Osteoblast (primary cell): ENCODE measurements at regions not wholly inside any gene's neighbourhood (a gene's known extent, or its start where the extent isn't known, plus 50 kb on each side); places are given as distances from the start of the nearest gene placed in this dataset.

Source experiments
- DNase-seq: peaks from one replicate; pipeline ENCODE4 v3.0.0; 2011; ENCODE audit warnings: low spot score, mixed read lengths; ENCODE audit not compliant: insufficient read length; ENCODE audit errors: missing footprints
- H2AFZ ChIP-seq: 2 replicates; pipeline ENCODE4 v1.6.0; 2011; ENCODE audit warnings: mild to moderate bottlenecking, low read length
- H3K27ac ChIP-seq: 2 replicates; pipeline ENCODE4 v1.5.1; 2011; ENCODE audit warnings: mild to moderate bottlenecking, low read depth, low read length, moderate library complexity
- H3K27me3 ChIP-seq: 2 replicates; pipeline ENCODE4 v1.6.0; 2012; ENCODE audit warnings: mild to moderate bottlenecking, control low read depth, inconsistent platforms, low read length, moderate library complexity; ENCODE audit not compliant: insufficient read depth
- H3K36me3 ChIP-seq: 2 replicates; pipeline ENCODE4 v1.5.1; 2011; ENCODE audit warnings: mild to moderate bottlenecking, low read length, control low read depth, moderate library complexity; ENCODE audit not compliant: insufficient read depth
- H3K4me1 ChIP-seq: 2 replicates; pipeline ENCODE4 v1.5.1; 2011; ENCODE audit warnings: mild to moderate bottlenecking, low read length, control low read depth, moderate library complexity; ENCODE audit not compliant: insufficient read depth
- H3K4me2 ChIP-seq: 2 replicates; pipeline ENCODE4 v1.6.0; 2011; ENCODE audit warnings: mild to moderate bottlenecking, low read length; ENCODE audit not compliant: insufficient read depth
- H3K4me3 ChIP-seq: fragments of 200-600 bp; sonication (generic); 3 replicates; pipeline ENCODE4 v1.5.1; 2012; ENCODE audit warnings: mild to moderate bottlenecking, low read length, inconsistent platforms; ENCODE audit not compliant: insufficient read depth
- H3K79me2 ChIP-seq: 2 replicates; pipeline ENCODE4 v1.6.0; 2012; ENCODE audit warnings: mild to moderate bottlenecking, low read length, control low read depth, inconsistent platforms; ENCODE audit not compliant: insufficient read depth
- H3K9me3 ChIP-seq: 2 replicates; pipeline ENCODE4 v1.5.1; 2011; ENCODE audit warnings: low read depth, low read length, control low read depth
- H4K20me1 ChIP-seq: 2 replicates; pipeline ENCODE4 v1.6.0; 2012; ENCODE audit warnings: mild to moderate bottlenecking, low read length, control low read depth; ENCODE audit not compliant: insufficient read depth
- TF ChIP-seq, protein P1 (sequence below): IDR thresholded peaks from 2 replicates; pipeline ENCODE4 v1.5.1; 2011; ENCODE audit warnings: mild to moderate bottlenecking, low read depth, low read length, moderate library complexity; ENCODE audit errors: extremely low read depth

DNA sequence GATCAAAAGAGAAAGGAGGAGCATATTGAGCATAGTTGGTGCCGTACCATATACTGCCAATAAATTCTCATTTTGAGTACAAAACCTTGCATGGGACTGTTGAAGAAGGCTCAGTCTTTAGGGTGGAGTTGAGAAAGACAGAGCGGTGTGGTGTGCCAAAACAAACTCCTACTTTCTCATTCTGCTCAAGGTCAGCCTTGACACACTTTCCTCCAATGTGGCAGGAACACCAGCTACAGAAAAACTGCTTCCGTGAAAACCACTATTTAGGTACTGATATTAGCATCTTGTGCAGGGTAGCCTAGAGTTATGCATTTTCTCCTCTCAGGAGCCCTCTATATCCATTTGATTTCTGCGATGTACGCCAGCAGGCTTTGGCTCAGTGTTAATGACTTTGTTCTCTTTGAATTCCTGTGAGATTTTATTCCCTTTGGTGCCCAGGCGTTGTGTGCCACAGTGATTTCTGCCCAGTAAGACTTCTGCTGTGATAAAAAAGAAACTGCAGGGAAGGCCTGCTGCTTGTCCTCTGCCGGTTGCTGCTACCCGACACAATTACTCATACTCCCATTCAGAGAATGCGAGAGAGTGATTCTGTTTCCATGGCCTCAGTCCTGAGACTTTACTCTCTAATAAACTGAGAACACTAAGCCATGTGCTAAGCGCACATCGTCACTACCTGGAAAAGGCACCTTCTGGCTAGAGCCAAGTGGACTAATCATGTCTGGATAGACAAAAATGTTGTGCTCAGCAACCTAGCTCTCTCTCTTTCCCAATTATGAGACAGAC lies 88.3 kb upstream of the MDM1 start:
- TF ChIP-seq, protein P1, sequence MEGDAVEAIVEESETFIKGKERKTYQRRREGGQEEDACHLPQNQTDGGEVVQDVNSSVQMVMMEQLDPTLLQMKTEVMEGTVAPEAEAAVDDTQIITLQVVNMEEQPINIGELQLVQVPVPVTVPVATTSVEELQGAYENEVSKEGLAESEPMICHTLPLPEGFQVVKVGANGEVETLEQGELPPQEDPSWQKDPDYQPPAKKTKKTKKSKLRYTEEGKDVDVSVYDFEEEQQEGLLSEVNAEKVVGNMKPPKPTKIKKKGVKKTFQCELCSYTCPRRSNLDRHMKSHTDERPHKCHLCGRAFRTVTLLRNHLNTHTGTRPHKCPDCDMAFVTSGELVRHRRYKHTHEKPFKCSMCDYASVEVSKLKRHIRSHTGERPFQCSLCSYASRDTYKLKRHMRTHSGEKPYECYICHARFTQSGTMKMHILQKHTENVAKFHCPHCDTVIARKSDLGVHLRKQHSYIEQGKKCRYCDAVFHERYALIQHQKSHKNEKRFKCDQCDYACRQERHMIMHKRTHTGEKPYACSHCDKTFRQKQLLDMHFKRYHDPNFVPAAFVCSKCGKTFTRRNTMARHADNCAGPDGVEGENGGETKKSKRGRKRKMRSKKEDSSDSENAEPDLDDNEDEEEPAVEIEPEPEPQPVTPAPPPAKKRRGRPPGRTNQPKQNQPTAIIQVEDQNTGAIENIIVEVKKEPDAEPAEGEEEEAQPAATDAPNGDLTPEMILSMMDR = no peak

DNA sequence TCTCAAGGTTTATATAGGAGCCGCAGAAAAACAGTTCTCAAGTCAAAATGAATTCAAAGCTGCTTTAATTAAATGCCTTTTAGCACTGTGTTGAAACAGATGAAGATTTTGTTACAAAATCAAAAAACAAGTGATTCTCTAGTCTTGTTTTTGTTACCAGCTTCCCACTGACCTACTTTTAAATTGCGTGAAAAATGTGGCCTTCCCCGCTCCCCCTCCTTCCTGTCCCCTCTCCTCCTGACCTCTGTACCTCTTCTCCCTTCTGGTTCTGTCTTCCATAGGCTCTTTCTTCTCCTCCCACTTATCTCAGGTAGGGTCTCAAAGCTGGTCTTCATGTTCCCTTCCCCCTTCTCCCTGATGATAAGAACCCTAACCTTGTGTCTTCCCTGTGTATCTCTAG lies 90.0 kb upstream of the MDM1 start:
- Histone ChIP-seq H3K9me3 (no peaks in the 10 kb centered on the region), H3K36me3 (no peaks in the 10 kb centered on the region), H3K27ac (no peak overlapping the region), H2AFZ (no peak overlapping the region), H3K4me1 (peaks cover 40% of the 10 kb centered on the region), H3K27me3 (no peaks in the 10 kb centered on the region), H4K20me1 (no peaks in the 10 kb centered on the region), H3K79me2 (no peaks in the 10 kb centered on the region), H3K4me3 (no peak overlapping the region), H3K4me2 (no peak overlapping the region)
- TF ChIP-seq, protein P1 = no peak
- no peak for DNase-seq

More for the DNA sequence above, 88.3 kb upstream of the MDM1 start:
- Histone ChIP-seq H2AFZ (peak overlapping the region; percentile 24), H3K79me2 (no peaks in the 10 kb centered on the region), H3K4me2 (peak overlapping the region; percentile 69), H3K36me3 (no peaks in the 10 kb centered on the region), H4K20me1 (no peaks in the 10 kb centered on the region), H3K9me3 (no peaks in the 10 kb centered on the region), H3K27me3 (no peaks in the 10 kb centered on the region), H3K4me1 (peaks cover 40% of the 10 kb centered on the region), H3K27ac (peak overlapping the region; percentile 73), H3K4me3 (peak overlapping the region; percentile 31)
- peak; percentile 75 for DNase-seq

DNA sequence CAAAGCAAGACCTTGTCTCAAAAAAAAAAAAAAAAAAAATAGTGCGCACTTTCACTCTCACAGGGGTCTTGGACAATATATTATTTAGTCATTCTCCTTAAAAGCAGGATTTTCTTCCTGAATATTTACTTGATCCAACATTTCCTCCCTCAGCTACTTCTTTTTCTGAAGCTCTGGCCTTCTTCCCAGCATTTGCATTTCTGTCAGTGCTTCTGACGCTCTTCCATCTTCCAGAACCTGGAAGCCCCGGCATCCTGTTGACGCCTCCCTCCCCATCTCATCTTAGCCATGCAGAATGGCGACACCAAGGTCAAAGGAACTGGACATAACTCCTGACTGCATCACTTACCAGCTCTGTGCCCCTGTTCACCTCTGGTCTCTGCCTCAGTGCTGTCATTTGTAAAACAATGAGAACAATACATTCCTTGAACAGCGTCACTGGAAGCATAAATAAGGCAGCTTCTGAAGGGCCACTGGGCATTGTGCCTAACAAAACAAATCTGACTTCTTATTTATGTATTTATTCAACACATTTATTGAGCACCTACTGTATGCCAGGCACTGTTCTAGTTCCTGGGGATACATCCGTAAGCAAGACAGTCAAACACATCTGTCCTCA lies 90.9 kb upstream of the MDM1 start:
- no peaks in the 10 kb centered on the region for H4K20me1 ChIP-seq
- no peaks in the 10 kb centered on the region for H3K27me3 ChIP-seq
- no peak for DNase-seq
- no peak overlapping the region for H3K4me2 ChIP-seq
- H3K36me3 ChIP-seq = no peaks in the 10 kb centered on the region
- H3K4me3 ChIP-seq = no peak overlapping the region
- TF ChIP-seq, protein P1 = no peak
- no peaks in the 10 kb centered on the region for H3K9me3 ChIP-seq
- H3K4me1 ChIP-seq = peaks cover 32% of the 10 kb centered on the region
- no peak overlapping the region for H2AFZ ChIP-seq
- no peaks in the 10 kb centered on the region for H3K79me2 ChIP-seq
- H3K27ac ChIP-seq = no peak overlapping the region

DNA sequence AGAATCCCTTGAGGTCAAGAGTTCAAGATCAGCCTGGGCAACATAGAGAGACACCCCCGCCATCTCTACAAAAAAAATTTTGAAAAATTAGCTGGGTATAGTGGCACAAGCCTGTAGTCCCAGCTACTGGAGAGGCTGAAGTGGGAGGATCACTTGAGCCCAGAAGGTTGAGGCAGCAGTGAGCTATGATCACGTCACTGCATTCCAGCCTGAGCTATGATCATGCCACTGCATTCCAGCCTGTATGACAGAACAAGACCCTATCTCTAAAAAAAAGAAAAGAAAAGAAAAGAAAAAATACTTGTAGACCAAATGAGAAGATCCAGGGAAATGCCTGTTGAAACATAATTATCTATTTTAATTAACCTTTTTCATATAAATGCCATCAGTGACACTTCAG lies 93.8 kb upstream of the MDM1 start:
- Histone ChIP-seq H3K4me1 (peaks cover 32% of the 10 kb centered on the region), H3K27ac (peak overlapping the region; percentile 94), H3K4me3 (no peak overlapping the region), H3K4me2 (no peak overlapping the region), H4K20me1 (no peaks in the 10 kb centered on the region), H3K9me3 (no peaks in the 10 kb centered on the region), H2AFZ (peak overlapping the region; percentile 62), H3K79me2 (no peaks in the 10 kb centered on the region), H3K27me3 (no peaks in the 10 kb centered on the region), H3K36me3 (no peaks in the 10 kb centered on the region)
- TF ChIP-seq, protein P1 = no peak
- no peak for DNase-seq
